AG04450 (cell line): ENCODE measurements at regions not wholly inside any gene's neighbourhood (a gene's known extent, or its start where the extent isn't known, plus 50 kb on each side); places are given as distances from the start of the nearest gene placed in this dataset.

Experiments used
- CTCF ChIA-PET: fragments of 300-600, 350-600 bp; formaldehyde crosslinking; extraction: SDS; loops from one replicate; lab custom pipeline; 2022; ENCODE audit warnings: antibody characterized with exemption, inconsistent platforms; lab: Charles Lee
- POLR2A ChIA-PET: fragments of 350-600 bp; formaldehyde crosslinking; extraction: SDS; loops from one replicate; lab custom pipeline; 2021; ENCODE audit warnings: antibody characterized with exemption, inconsistent platforms; lab: Yijun Ruan, JAX
- DNase-seq: peaks from one replicate; pipeline ENCODE4 v3.0.0-alpha.2; 2011; ENCODE audit warnings: low read depth, low spot score
- H3K27ac ChIP-seq: one replicate; pipeline ENCODE4 v1.5.1; 2012; ENCODE audit warnings: low read depth, low read length, control low read depth
- H3K27me3 ChIP-seq: one replicate; pipeline ENCODE4 v1.6.0; 2012; ENCODE audit warnings: low read length; ENCODE audit not compliant: control insufficient read depth, insufficient read depth
- H3K4me3 ChIP-seq: 2 replicates; pipeline ENCODE4 v1.5.1; 2011; ENCODE audit warnings: mild to moderate bottlenecking, low read depth, low read length, control low read depth
- H3K9me3 ChIP-seq: 2 replicates; pipeline ENCODE4 v1.5.1; 2012; ENCODE audit warnings: low read length; ENCODE audit not compliant: control insufficient read depth, insufficient read depth
- TF ChIP-seq, protein P1 (sequence below): IDR thresholded peaks from 2 replicates; pipeline ENCODE4 v1.5.1; 2011; ENCODE audit warnings: low read depth, low read length, control low read depth, inconsistent platforms

DNA sequence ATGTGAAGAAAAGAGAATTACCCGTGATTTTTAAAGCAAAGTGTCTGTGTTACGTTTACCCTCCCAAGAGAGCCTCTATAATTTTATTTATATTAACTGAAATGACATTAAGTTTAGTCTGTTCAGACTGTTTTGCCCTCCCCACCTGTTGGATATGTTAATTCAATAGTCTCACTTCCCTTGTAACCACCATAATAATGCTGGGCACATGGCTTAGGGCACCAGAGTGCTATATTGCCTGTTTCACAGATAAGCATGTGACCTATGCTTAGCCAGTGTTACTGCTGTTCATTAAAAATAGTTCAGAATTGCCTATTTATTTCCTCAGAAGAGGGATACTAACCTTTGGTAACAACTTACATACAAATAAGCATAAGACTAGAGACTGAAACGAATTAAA is 446.2 kb downstream of the FAT4 start:
- ChIA-PET POLR2A (interaction anchor here (0.5 kb wide), 1 partner anchor 446 kb away, joined by 3 read pairs; the partner anchor contains the start of gene FAT4), CTCF (no interaction called here)
- no peak overlapping the region for H3K27ac ChIP-seq
- no peak overlapping the region for H3K4me3 ChIP-seq
- H3K27me3 ChIP-seq, result no peaks in the 10 kb centered on the region
- DNase-seq, result no peak
- no peaks in the 10 kb centered on the region for H3K9me3 ChIP-seq
- TF ChIP-seq, protein P1, sequence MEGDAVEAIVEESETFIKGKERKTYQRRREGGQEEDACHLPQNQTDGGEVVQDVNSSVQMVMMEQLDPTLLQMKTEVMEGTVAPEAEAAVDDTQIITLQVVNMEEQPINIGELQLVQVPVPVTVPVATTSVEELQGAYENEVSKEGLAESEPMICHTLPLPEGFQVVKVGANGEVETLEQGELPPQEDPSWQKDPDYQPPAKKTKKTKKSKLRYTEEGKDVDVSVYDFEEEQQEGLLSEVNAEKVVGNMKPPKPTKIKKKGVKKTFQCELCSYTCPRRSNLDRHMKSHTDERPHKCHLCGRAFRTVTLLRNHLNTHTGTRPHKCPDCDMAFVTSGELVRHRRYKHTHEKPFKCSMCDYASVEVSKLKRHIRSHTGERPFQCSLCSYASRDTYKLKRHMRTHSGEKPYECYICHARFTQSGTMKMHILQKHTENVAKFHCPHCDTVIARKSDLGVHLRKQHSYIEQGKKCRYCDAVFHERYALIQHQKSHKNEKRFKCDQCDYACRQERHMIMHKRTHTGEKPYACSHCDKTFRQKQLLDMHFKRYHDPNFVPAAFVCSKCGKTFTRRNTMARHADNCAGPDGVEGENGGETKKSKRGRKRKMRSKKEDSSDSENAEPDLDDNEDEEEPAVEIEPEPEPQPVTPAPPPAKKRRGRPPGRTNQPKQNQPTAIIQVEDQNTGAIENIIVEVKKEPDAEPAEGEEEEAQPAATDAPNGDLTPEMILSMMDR, result no peak

DNA sequence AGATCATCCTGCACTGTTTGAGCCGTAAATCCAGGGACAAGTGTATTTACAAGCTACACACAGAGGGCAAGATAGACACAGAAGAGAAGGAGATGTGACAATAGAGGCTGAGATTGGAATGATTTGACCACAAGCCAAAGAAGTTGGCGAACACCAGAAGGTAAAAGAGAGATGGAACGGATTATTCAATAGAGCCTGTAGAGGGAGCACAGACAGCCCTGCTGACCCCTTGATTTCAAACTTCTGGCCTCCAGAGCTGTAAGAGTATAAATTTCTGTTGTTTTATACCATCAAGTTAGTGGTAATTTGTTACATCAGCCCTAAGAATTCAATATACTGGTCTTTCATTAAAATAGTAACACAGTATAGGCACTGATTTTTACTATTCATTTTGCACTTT is 447.8 kb downstream of the FAT4 start:
- ChIA-PET POLR2A (no interaction called here), CTCF (interaction anchor here (0.6 to 1.1 kb wide), 4 partner anchors 11 to 1472 kb away, joined by 3 to 4 read pairs (median 3); no protein-coding TSS in a partner anchor)
- DNase-seq, result no peak
- TF ChIP-seq, protein P1, result peak; percentile 45
- no peaks in the 10 kb centered on the region for H3K9me3 ChIP-seq
- H3K27me3 ChIP-seq, result no peaks in the 10 kb centered on the region
- H3K27ac ChIP-seq, result no peak overlapping the region
- no peak overlapping the region for H3K4me3 ChIP-seq

DNA sequence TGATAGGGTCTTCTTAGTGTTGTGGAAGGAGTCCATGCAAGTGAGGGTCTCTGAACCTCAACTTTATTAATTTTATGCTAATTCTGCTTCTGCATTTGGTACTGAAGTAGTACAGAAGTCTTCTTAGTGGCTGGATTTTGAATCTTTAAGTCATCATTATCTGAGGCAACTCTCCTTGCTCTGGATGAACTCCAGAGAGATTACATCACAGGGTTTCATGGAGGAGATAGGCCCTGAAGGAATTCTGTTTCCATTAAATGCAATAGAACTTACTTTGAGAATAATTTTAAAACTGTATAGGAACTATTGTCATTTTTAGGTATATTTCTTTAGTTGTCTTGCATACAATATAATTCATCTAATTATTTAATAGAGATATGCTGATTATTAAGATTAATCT is 451.2 kb downstream of the FAT4 start:
- Histone ChIP-seq H3K4me3 (no peak overlapping the region), H3K27ac (no peak overlapping the region), H3K27me3 (no peaks in the 10 kb centered on the region), H3K9me3 (no peaks in the 10 kb centered on the region)
- DNase-seq, result no peak
- CTCF ChIA-PET, result no interaction called here
- TF ChIP-seq, protein P1, result no peak
- POLR2A ChIA-PET, result no interaction called here

DNA sequence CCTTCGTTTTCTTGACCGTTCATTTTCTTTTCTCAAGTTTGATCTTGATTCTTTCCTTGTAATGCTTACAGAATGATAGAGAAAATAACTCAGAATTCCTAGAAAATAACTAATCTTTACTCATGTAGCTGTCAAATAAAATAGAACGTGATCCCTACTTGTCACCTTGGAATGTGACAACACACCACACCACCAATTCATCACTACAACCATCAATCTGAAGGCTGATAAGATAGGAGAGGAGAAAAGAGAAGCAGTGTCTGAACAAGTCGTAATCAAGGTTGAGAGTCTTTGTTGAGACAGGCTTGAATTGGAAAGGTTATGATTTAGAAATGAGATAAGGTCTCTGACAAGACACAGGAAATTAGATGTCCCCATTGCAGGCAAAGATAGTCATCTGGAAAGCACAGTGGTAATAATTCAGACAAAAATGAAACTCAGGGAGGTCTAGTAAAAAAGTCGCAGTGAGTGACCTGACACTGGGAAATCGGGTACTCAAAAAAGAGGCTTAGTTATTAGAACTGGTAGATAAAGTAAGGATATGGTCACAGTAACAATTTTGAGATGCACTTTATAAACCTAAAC is 456.2 kb downstream of the FAT4 start:
- DNase-seq, result no peak
- Histone ChIP-seq H3K27me3 (no peaks in the 10 kb centered on the region), H3K27ac (no peak overlapping the region), H3K9me3 (no peaks in the 10 kb centered on the region), H3K4me3 (no peak overlapping the region)
- POLR2A ChIA-PET, result no interaction called here
- CTCF ChIA-PET, result no interaction called here
- TF ChIP-seq, protein P1, result no peak

GRCh38 chr4:125772680-125773079 is 457.9 kb downstream of the FAT4 start:
- no peak for DNase-seq
- TF ChIP-seq, protein P1, result no peak
- POLR2A ChIA-PET, result no interaction called here
- no peaks in the 10 kb centered on the region for H3K27me3 ChIP-seq
- peaks cover 8% of the 10 kb centered on the region; the same call in 1 of the 2 replicates for H3K9me3 ChIP-seq
- H3K4me3 ChIP-seq, result no peak overlapping the region
- no peak overlapping the region for H3K27ac ChIP-seq
- CTCF ChIA-PET, result no interaction called here
